Stomach (tissue), 8 donors: ENCODE measurements at regions not wholly inside any gene's neighbourhood (a gene's known extent, or its start where the extent isn't known, plus 50 kb on each side); places are given as distances from the start of the nearest gene placed in this dataset.

ENCODE experiments used
- DNase-seq, 2 donors: peaks; one replicate each; pipeline versions ENCODE4 v3.0.0 to v3.0.0-alpha.2; 2013 to 2019
- H3K27ac ChIP-seq, 5 donors: fragments of 200-600 bp in 4 of 5; sonication (generic) in 4 of 5; one replicate each; pipeline ENCODE4 v1.5.1; 2013 to 2019; ENCODE audit warnings: mild to moderate bottlenecking in 1 of 5, moderate library complexity in 1 of 5
- H3K27me3 ChIP-seq, 3 donors: fragments of 200-600 bp; sonication (generic); one replicate each; pipeline ENCODE4 v1.5.1; 2017 to 2019; ENCODE audit warnings: mixed run types in 1 of 3
- H3K36me3 ChIP-seq, 4 donors: fragments of 200-600 bp; sonication (generic); 1 replicate in 3 of 4; 2 replicates in 1 of 4; pipeline ENCODE4 v1.5.1; 2016 to 2019
- H3K4me1 ChIP-seq, 4 donors: fragments of 200-600 bp; sonication (generic); one replicate each; pipeline ENCODE4 v1.5.1; 2016 to 2019
- H3K4me3 ChIP-seq, 4 donors: fragments of 200-600 bp; sonication (generic) in 3 of 4; one replicate each; pipeline ENCODE4 v1.5.1; 2016 to 2019; ENCODE audit warnings: mild to moderate bottlenecking in 1 of 4
- H3K9me3 ChIP-seq, 4 donors: fragments of 200-600 bp; sonication (generic); one replicate each; pipeline ENCODE4 v1.5.1; 2016 to 2019
- EP300 ChIP-seq: sonication (generic); formaldehyde crosslinking; IDR thresholded peaks from one replicate; pipeline ENCODE4 v1.6.1; 2017; ENCODE audit warnings: antibody characterized with exemption
- POLR2A ChIP-seq, 4 donors: fragments of 450-650 bp; IDR thresholded peaks; one replicate each; pipeline ENCODE4 v1.6.1; 2016; ENCODE audit warnings: antibody characterized with exemption in 4 of 4, control low read depth in 2 of 4, mild to moderate bottlenecking in 1 of 4, moderate library complexity in 1 of 4
- POLR2AphosphoS5 ChIP-seq, 3 donors: sonication (generic); formaldehyde crosslinking; IDR thresholded peaks; one replicate each; pipeline ENCODE4 v1.6.1; 2016; ENCODE audit warnings: antibody characterized with exemption in 3 of 3
- WGBS, 5 donors: extraction: QIAGEN DNeasy Blood & Tissue Kit in 3 of 5; methylation state at CpG; one replicate each; pipeline versions ENCODE4 v1.1.5 to v1.1.7; 2013 to 2018; 5-methylcytosine and 5-hydroxymethylcytosine counted together
- intact Hi-C: fragments of 100-400 bp; cut with DNase I; formaldehyde crosslinking; loops from one replicate; pipeline ENCODE4 v1.15.1; 2023; ENCODE audit warnings: low total_unique reads
- TF ChIP-seq, protein P1 (sequence below), 7 experiments: fragments of 450-650 bp in 4 of 7; fragments of 200-600 bp in 3 of 7; sonication (generic) in 3 of 7; IDR thresholded peaks; one replicate each; pipeline ENCODE4 v1.5.1; 2016 to 2019; ENCODE audit warnings: antibody characterized with exemption in 7 of 7, control low read depth in 2 of 7, mild to moderate bottlenecking in 1 of 7
- donor health status: healthy with polysubstance abuse.
- donor health status: Bipolar disorder and iron deficiency.
- donor health status: healthy.

DNA sequence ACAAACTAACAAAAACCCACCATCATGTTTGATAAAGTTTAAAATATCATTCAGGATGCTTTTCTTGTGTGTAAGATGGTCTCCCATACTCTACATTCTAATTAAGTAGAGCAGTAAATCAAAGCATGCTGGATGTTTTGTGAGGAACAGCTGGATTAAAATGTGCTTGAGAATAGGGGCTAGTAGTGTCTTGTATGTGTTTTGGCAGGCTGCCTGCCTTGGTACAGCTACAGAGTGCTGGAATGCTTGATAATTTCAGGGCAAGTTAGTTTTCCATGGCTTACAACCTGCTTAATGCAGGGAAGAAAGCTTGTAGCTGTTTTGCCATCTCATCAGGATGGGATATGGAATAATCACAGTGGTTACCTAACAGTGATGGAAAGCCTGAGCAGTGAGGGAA is 636.6 kb upstream of the MMS22L start:
- Histone ChIP-seq H3K9me3 (no peaks in the 10 kb centered on the region), H3K27me3 (no peaks in the 10 kb centered on the region), H3K4me1 (no peaks in the 10 kb centered on the region), H3K27ac (no peak overlapping the region), H3K36me3 (no peaks in the 10 kb centered on the region), H3K4me3 (no peak overlapping the region)
- intact Hi-C loops: no loop called here
- no peak for TF ChIP-seq EP300
- TF ChIP-seq POLR2AphosphoS5 (IDR thresholded peaks at IDR 0.05): no peak
- TF ChIP-seq POLR2A (IDR thresholded peaks at IDR 0.05): no peak
- TF ChIP-seq, protein P1, sequence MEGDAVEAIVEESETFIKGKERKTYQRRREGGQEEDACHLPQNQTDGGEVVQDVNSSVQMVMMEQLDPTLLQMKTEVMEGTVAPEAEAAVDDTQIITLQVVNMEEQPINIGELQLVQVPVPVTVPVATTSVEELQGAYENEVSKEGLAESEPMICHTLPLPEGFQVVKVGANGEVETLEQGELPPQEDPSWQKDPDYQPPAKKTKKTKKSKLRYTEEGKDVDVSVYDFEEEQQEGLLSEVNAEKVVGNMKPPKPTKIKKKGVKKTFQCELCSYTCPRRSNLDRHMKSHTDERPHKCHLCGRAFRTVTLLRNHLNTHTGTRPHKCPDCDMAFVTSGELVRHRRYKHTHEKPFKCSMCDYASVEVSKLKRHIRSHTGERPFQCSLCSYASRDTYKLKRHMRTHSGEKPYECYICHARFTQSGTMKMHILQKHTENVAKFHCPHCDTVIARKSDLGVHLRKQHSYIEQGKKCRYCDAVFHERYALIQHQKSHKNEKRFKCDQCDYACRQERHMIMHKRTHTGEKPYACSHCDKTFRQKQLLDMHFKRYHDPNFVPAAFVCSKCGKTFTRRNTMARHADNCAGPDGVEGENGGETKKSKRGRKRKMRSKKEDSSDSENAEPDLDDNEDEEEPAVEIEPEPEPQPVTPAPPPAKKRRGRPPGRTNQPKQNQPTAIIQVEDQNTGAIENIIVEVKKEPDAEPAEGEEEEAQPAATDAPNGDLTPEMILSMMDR (IDR thresholded peaks at IDR 0.05): no peak
- no peak for DNase-seq

DNA sequence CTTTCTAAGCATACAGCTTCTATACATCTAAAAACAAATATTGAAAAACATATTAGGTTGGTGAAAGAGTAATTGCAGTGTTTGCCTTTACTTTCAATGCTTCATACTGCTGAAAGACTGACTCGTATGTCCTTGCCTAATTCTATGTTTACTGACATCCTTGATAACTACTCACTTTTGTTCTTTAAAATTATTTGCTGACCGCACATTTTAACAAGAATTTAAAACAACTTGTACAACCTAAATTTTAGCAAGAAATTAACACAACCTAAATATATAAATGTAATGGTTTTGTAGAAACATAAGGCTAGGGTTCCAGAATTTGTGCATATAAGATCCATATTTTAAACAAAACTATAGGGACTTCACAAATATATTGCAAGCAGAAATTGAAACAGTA is 640.2 kb upstream of the MMS22L start:
- H3K27me3 ChIP-seq: no peaks in the 10 kb centered on the region
- no peaks in the 10 kb centered on the region for H3K4me1 ChIP-seq
- DNase-seq: no peak
- H3K27ac ChIP-seq: no peak overlapping the region
- no peak overlapping the region for H3K4me3 ChIP-seq
- H3K9me3 ChIP-seq: no peaks in the 10 kb centered on the region
- no peak for TF ChIP-seq POLR2A (IDR thresholded peaks at IDR 0.05)
- TF ChIP-seq, protein P1 (IDR thresholded peaks at IDR 0.05): no peak
- no peaks in the 10 kb centered on the region for H3K36me3 ChIP-seq
- intact Hi-C loops: no loop called here
- 34 to 52% (median 44%) methylated on average over 2 of the region's 2 CpGs for WGBS, 5 donors

DNA sequence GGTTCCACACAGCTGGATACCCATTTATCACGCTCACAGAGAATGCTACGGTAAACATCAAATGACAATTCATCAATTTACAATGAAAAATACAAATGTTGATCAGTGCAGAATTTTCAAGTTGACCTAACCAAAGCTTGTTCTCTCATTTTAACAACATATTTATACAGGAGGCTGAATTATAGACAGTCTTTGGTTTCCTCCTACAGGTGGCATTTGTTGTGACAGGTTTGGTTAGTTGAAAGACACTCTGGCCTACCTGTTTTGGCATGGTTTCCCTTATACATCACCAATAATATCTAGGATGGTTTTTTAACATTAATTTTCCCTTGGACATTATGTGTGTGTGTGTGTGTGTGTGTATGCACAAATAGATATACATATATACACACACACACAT is 642.5 kb upstream of the MMS22L start:
- intact Hi-C loops: no loop called here
- no peaks in the 10 kb centered on the region for H3K4me1 ChIP-seq
- H3K36me3 ChIP-seq: no peaks in the 10 kb centered on the region
- H3K27ac ChIP-seq: no peak overlapping the region
- DNase-seq: no peak
- no peaks in the 10 kb centered on the region for H3K9me3 ChIP-seq
- WGBS, 5 donors: 34 to 45% (median 37%) methylated on average over 2 of the region's 2 CpGs
- TF ChIP-seq, protein P1 (IDR thresholded peaks at IDR 0.05): no peak
- TF ChIP-seq EP300: no peak
- TF ChIP-seq POLR2A (IDR thresholded peaks at IDR 0.05): no peak
- TF ChIP-seq POLR2AphosphoS5 (IDR thresholded peaks at IDR 0.05): no peak
- H3K4me3 ChIP-seq: no peak overlapping the region
- H3K27me3 ChIP-seq: no peaks in the 10 kb centered on the region

- H3K27ac ChIP-seq: no peak overlapping the region
- H3K4me3 ChIP-seq: no peak overlapping the region
- no peaks in the 10 kb centered on the region for H3K36me3 ChIP-seq
- no peaks in the 10 kb centered on the region for H3K27me3 ChIP-seq
- 49 to 71% (median 58%) methylated on average over 3 of the region's 3 CpGs for WGBS, 5 donors
- H3K9me3 ChIP-seq: no peaks in the 10 kb centered on the region
- H3K4me1 ChIP-seq: no peaks in the 10 kb centered on the region
- DNase-seq: no peak
- intact Hi-C loops: no loop called here
- TF ChIP-seq POLR2A (IDR thresholded peaks at IDR 0.05) (no peak), POLR2AphosphoS5 (IDR thresholded peaks at IDR 0.05) (no peak), EP300 (no peak)
- TF ChIP-seq, protein P1 (IDR thresholded peaks at IDR 0.05): no peak
Measured at GRCh38 chr6:97939440-97940168, 656.6 kb upstream of the MMS22L start.
